ENCODE measurements at regions not wholly inside any gene's neighbourhood (a gene's known extent, or its start where the extent isn't known, plus 50 kb on each side); places are given as distances from the start of the nearest gene placed in this dataset.
A peak's percentile ranks its signal among the peaks of the same experiment; 100 is the strongest.

DNA sequence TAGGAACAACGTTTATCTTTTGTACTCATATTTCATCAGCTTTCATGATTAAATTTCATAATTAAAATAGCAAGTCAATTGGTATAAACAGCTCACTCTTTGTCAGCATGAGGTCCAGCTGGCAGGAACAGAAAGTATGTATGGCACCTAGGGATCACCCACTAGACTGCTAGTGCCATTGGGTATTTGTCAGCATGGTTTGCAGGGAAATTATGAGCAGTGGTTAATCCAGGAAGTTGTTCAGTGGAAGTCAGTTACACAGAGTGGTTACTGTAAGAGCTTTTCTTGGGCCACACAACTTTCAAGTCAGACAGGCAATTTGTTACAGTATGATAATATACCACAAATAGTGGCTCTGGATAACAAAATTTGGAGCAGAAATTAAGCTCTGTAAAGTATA, 340.3 kb upstream of the RGS6 start:
- FAIRE-seq: no peak
- peak; percentile 38 for DNase-seq (ENCODE audit: low spot score)

DNA sequence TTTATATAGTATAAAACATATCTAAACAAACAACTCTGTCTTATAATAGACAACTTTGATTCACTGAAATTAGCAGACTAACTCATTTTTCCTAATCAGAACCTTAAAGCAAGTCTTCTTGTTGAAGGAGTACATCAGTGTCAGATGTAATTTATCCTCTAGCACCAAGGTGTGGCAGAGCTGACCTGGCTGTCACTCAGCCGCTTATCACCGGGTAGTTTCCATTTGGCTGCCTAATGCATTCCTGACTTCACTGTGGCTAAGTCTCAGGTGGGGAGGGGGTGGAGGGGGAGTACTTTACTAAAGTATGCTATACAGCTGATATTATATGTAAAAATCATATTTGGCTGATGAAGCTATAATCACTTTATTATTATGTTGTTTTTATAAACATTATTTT, 339.9 kb upstream of the RGS6 start:
- DNase-seq (ENCODE audit: low spot score) (no peak), FAIRE-seq (no peak)

GRCh38 chr14:71593966-71594365, 338.3 kb upstream of the RGS6 start:
- DNase-seq (ENCODE audit: low spot score) (no peak), FAIRE-seq (no peak)

DNA sequence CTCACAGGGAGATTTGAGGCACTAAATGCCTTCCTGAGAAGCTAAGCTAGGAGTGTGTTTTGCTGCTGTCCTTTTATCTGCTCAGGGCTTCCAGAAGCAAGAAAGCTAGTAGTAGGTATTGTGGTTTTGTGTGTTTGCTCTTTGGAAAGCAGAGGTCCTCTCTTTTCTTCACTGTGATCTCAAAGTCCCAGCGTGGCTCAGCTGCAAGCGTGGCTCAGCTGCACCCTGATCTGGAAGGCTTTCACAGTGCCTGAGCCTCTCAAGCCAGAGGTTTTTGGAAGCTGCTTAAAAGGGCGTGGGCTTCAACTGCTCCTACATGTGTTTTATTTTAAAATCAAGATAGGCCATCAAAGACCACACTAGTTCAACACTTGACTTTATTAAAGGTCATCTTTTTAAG, 337.4 kb upstream of the RGS6 start:
- DNase-seq (ENCODE audit: low spot score) (no peak), FAIRE-seq (no peak)

- FAIRE-seq (no peak), DNase-seq (ENCODE audit: low spot score) (no peak)
These were observed 336.8 kb upstream of the RGS6 start for GRCh38 chr14:71595441-71595840.

DNA sequence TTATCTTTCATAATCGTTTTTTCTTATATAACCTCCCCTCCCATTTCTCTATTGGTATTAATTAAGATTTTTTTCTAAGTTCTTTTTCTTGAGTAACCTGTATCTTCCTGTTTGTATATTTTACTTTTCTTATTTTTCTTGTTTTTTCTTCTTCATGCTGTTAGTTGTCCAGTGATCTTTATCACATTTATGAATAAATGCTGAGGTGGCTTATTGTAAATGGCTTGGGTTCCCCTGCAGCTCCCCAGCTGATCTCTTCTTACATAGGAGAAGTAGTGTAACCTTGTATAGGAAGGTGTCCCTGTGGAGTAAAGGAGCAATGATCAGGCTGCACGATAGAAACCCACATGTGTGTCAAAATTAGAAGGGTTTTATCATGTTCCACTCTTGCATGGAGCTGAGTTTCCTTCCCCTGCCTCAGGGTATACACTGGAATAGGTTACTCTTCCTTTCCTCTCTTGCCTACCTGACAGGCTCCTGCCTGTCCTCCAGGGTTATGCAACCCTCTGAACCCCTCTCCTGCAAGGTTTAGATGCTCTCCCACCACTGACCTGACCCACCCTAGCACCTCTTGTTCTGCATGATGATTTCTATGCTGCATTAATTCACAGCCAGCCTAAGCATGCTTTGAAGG, 334.8 kb upstream of the RGS6 start:
- DNase-seq (ENCODE audit: low spot score) (no peak), FAIRE-seq (no peak)

GRCh38 chr14:71597955-71598660, 334.1 kb upstream of the RGS6 start:
- FAIRE-seq (no peak), DNase-seq (ENCODE audit: low spot score) (no peak)

DNA sequence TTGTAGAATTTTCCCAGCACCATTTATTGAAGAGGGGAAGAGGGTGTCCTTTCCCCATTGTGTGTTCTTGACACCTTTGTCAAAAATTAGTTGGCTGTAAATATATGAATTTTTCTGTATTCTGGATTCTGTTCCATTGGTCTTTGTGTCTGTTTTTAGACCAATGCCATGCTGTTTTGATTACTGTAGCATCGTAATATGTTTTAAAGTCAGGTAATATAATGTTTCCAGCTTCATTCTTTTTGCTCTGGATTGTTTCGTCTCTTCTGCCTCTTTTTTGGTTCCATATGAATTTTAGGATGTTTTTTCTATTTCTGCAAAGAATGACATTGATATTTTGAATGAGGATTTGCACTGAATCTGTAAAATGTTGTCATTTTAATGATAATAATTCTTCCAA, 331.9 kb upstream of the RGS6 start:
- no peak for FAIRE-seq

GRCh38 chr14:71602524-71602923, 329.7 kb upstream of the RGS6 start:
- DNase-seq (ENCODE audit: low spot score) (no peak), FAIRE-seq (no peak)

More for the DNA sequence above, 331.9 kb upstream of the RGS6 start:
- DNase-seq (ENCODE audit: low spot score): no peak

DNA sequence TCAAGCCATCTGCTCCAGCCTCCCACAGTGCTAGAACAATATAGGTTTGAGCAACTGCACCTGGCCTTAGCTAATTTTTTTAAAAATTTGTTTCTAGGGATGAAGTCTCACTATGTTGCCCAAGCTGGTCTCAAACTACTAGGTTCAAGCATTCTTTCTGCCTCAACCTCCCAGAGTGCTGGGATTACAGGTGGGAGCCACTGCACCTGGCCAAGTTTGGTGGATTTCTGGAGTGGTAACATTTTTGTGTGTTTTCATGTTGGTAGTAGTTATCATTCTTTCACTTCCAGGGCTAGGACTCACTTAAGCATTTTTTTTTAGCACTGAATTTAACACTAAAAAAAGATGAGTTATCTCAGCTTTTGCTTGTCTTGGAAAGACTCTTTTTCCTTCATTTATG, 328.0 kb upstream of the RGS6 start:
- DNase-seq (ENCODE audit: low spot score): no peak
- FAIRE-seq: no peak

GRCh38 chr14:71606064-71606463, 326.2 kb upstream of the RGS6 start:
- no peak for FAIRE-seq
- no peak for DNase-seq (ENCODE audit: low spot score)

DNA sequence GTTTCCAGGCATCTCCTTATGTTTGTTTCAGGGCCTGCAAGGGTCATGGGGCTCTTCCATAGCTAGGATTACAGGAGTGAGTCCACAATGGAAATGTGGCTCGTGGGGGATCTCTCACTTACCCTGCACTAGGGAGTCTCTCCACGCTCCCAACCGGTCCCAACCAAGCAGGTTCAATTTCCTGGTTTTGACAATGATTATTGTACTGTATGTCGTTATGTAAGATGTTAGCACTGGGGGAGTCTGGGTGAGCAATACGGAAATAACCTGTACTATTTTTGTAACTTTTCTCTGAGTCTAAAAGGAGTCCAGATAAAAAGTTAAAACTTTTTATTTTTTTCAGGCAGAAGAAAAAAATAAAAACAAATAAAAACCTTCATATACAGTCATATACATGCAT, 325.7 kb upstream of the RGS6 start:
- no peak for FAIRE-seq
- no peak for DNase-seq (ENCODE audit: low spot score)

DNA sequence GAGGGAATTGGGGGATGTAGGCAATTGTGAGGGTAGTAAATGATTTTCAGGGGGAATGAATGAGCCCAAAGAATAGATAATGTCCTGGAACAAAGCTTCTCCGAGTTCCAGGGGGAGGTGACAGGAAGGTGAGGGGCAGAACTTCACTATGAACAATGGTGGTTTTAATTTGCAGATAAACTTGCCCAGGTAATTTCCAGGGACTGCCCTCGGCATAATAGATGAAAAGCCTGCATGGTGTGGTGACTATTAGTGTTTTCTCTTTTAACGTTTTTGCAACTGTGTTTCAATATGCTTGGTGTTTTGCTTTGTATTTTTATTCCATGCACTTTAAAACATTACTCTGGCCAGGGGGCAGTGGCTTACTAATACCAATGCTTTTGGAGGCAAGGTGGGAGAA, 325.2 kb upstream of the RGS6 start:
- DNase-seq (ENCODE audit: low spot score) (no peak), FAIRE-seq (no peak)

GRCh38 chr14:71610149-71610548, 322.1 kb upstream of the RGS6 start:
- no peak for DNase-seq (ENCODE audit: low spot score)
- FAIRE-seq: no peak

DNA sequence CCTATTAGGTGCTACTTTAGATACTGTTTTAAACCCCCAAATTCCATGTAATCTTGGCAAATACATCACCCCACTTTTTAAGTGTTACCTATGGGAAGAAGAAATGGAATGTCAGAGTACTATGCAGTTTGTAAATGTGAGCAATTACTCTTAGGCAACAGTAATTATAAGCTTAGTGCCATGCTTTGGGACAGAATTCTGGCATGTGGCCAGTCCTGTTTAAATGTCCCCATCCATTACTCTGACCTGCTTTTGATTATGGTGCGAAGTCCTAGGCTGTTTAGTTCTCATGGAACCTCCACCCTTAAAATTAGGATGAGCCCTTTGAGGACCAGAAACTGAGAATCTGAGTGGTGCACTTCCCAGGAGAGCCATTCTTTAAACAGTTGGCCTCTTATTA, 321.4 kb upstream of the RGS6 start:
- FAIRE-seq: no peak
- DNase-seq (ENCODE audit: low spot score): no peak

DNA sequence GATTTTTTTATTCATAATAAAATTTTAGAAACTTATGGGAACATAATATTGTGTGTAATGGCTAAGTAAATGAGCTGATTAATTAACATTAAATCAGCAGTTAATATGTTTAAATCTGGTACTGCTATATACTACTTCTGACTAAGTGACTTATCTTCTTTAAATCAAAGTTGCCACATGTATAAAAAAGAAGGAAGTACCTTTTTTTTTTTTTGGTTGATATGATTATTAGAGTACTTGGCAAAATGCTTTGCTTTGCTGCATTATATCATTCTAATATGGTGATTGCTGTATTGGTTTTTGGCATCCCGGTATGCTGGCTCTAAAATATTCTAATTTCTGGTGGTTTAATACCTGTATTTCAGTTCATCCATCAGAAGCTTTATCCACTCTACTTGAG, 319.1 kb upstream of the RGS6 start:
- FAIRE-seq: no peak

DNA sequence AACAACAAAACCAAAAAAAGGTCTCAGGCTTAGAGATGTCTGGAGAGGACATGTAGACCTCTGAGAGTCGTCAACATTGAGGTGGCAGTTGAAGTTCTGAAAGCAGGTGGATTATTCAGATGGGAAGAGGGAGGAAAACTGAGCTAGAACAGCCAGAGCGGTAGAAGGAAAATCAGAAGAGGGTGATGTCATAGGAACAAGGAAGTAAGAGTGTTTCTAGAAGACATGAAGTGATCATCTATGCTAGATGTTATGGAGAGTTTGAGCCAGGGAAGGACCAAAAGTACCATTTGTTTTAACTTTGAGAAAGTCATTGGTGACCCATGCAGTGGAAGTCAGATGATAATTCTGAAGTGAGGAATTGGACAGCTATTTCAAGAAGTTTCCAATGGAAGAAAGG, 316.2 kb upstream of the RGS6 start:
- DNase-seq (ENCODE audit: low spot score): no peak
- FAIRE-seq: no peak

More for the DNA sequence above, 319.1 kb upstream of the RGS6 start:
- DNase-seq (ENCODE audit: low spot score): no peak

DNA sequence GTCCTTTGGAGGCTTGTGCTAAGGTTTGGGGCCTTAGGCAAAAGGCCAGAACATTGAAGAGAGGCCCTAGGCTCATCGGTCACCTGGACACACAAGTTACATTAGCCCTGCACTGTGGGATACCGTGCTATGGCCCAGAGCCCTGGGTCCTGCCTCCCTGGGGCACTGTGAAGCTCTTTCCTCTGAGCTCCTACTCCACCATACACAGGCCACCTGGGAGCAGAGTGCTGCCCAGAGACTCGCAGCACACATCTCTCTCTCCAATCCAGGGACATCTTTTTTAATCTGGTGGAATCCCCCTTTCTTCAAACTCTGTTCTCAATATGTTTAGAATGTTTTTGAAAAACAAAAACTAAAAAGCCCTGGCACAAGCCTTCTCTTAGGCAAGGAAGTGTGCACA, 314.2 kb upstream of the RGS6 start:
- FAIRE-seq (no peak), DNase-seq (ENCODE audit: low spot score) (no peak)

DNA sequence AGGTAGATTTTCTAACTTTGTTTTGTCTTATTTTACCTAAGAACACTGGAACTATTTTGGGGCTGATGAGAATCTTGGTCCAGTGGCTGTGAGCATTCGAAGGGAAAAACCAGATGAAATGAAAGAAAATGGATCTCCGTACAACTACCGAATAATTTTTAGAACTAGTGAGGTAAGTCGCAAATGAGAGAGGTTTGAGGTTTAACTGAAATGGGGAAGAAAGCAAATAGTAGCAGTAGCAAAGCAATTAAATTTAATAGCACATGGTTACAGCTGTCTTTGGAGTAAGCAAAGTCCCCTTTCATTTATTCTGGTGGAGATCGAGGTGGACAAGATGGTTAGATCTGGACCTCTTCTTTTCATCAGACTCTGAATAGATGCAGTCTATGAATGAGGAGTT, 313.5 kb upstream of the RGS6 start:
- no peak for FAIRE-seq
- DNase-seq (ENCODE audit: low spot score): no peak

- DNase-seq (ENCODE audit: low spot score) (no peak), FAIRE-seq (no peak)
These were observed 312.8 kb upstream of the RGS6 start for GRCh38 chr14:71619472-71619871.

DNA sequence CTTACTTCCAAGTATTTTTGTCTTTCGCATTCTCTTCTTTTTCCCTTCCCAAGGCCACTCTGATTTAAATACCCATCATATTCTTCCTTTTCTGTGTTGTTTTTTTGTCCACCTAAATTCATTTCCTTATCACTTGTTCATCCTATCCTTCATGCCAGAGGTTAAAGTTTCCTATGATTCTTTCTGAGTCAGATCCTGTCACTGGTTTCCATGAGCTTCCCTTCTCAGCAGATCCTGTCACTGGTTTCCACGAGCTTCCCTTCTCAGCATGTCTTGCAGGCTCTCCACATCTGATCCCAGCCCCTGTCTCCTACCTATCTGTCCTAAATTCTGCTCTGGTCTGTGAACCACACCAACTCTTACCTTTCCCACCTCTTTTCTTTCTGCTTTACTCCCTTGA, 311.8 kb upstream of the RGS6 start:
- FAIRE-seq: no peak
- peak; percentile 14 for DNase-seq (ENCODE audit: low spot score)

DNA sequence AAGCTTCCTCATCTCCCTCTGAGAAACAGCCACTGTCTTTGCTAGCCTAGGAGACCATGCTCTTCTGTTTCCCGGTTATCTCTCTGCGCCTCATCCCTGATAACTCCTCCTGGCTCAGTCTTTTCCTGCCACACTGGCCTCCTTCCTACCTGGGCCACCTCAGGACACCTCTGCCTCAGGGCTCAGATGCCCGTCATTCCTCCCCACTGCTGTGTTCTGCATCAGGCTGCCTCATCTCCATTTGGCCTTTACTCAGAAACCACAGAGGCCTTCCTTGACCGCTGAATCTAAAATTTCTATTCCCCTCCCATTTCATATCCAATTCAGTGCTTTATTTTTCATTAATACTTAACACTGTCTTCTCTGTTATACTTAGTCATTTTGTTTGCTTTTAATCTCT, 311.0 kb upstream of the RGS6 start:
- DNase-seq (ENCODE audit: low spot score) (no peak), FAIRE-seq (no peak)

GRCh38 chr14:71621980-71622605, 310.1 kb upstream of the RGS6 start:
- FAIRE-seq (no peak), DNase-seq (ENCODE audit: low spot score) (no peak)
